MG63 (cell line): ENCODE measurements at regions not wholly inside any gene's neighbourhood (a gene's known extent, or its start where the extent isn't known, plus 50 kb on each side); places are given as distances from the start of the nearest gene placed in this dataset.
"Not testable (repeated sequence)": the region's sequence is repeated elsewhere in the genome, so short reads cannot be mapped to it uniquely, and the experiment has no call there.

ENCODE experiments used
- DNase-seq: peaks from one replicate; pipeline ENCODE4 v3.0.0-alpha.2; 2020
- H3K27me3 ChIP-seq: fragments of 250-450 bp; sonication (Bioruptor Pico); 2 replicates; pipeline ENCODE4 v1.5.1; 2020; ENCODE audit warnings: mild to moderate bottlenecking, moderate library complexity
- H3K36me3 ChIP-seq: fragments of 250-450 bp; sonication (Bioruptor Pico); 2 replicates; pipeline ENCODE4 v1.5.1; 2020; ENCODE audit warnings: mild to moderate bottlenecking, moderate library complexity
- H3K4me3 ChIP-seq: fragments of 250-450 bp; sonication (Bioruptor Pico); 2 replicates; pipeline ENCODE4 v1.5.1; 2020; ENCODE audit warnings: mild to moderate bottlenecking, moderate library complexity
- H3K9me3 ChIP-seq: fragments of 250-450 bp; sonication (Bioruptor Pico); 2 replicates; pipeline ENCODE4 v1.5.1; 2020; ENCODE audit warnings: mild to moderate bottlenecking, moderate library complexity

DNA sequence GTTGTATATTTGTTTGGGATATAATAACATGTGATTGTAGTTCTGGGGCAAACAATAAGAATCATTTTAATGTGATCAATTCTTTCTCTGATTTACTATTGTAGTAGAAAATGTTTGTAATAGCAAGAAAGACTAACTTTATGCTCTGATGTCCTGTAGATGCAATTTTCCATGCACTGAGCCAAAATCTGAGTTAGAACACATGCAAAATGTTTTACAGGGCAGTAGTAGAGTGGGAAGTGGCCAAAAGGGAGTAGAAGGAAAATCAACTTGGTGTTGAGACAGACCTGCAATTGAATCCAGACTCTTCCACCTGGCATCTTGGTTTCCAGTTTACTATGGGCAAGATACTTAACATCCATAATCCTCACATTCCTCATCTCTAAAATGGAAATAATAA lies 93.5 kb upstream of the BMP5 start:
- Histone ChIP-seq H3K27me3 (no peaks in the 10 kb centered on the region), H3K36me3 (no peaks in the 10 kb centered on the region), H3K9me3 (no peaks in the 10 kb centered on the region), H3K4me3 (no peak overlapping the region)
- DNase-seq = no peak

GRCh38 chr6:55964136-55964535 lies 88.7 kb upstream of the BMP5 start:
- no peaks in the 10 kb centered on the region for H3K36me3 ChIP-seq
- no peaks in the 10 kb centered on the region for H3K27me3 ChIP-seq
- no peaks in the 10 kb centered on the region for H3K9me3 ChIP-seq
- DNase-seq = no peak
- no peak overlapping the region for H3K4me3 ChIP-seq

GRCh38 chr6:55963301-55963700 lies 87.9 kb upstream of the BMP5 start:
- Histone ChIP-seq H3K9me3 (no peaks in the 10 kb centered on the region), H3K36me3 (no peaks in the 10 kb centered on the region), H3K4me3 (no peak overlapping the region), H3K27me3 (no peaks in the 10 kb centered on the region)
- peak; percentile 25 for DNase-seq

- Histone ChIP-seq H3K27me3 (no peaks in the 10 kb centered on the region), H3K4me3 (no peak overlapping the region), H3K9me3 (no peaks in the 10 kb centered on the region), H3K36me3 (no peaks in the 10 kb centered on the region)
- no peak for DNase-seq
Observed at GRCh38 chr6:55960344-55960743, 85.0 kb upstream of the BMP5 start.

DNA sequence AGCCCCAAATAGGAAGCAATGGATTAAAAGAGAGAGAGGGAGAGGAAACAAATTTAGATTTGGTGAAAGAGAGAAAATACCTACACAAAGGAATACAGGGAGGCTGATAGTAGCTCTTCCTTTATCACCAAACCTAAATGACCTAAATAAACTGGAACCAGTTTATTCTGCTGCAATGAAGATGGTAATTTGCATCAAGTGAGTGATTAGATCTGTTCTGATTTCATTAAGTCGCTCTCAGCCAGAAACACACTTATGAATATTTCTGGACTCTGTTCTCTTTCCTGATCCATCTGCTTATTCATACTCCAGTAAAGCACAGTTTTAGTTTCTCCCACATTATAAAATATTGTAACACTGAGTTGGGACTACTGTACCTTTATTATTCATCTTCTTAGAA lies 83.4 kb upstream of the BMP5 start:
- H3K36me3 ChIP-seq = no peaks in the 10 kb centered on the region
- no peaks in the 10 kb centered on the region for H3K27me3 ChIP-seq
- DNase-seq = no peak
- H3K4me3 ChIP-seq = no peak overlapping the region
- no peaks in the 10 kb centered on the region for H3K9me3 ChIP-seq

GRCh38 chr6:55957961-55958422 lies 82.6 kb upstream of the BMP5 start:
- DNase-seq = no peak
- Histone ChIP-seq H3K27me3 (no peaks in the 10 kb centered on the region), H3K9me3 (no peaks in the 10 kb centered on the region)

GRCh38 chr6:55955684-55956083 lies 80.3 kb upstream of the BMP5 start:
- no peak overlapping the region for H3K4me3 ChIP-seq
- no peaks in the 10 kb centered on the region for H3K9me3 ChIP-seq
- DNase-seq = no peak
- H3K36me3 ChIP-seq = no peaks in the 10 kb centered on the region
- H3K27me3 ChIP-seq = no peaks in the 10 kb centered on the region

More at GRCh38 chr6:55957961-55958422, 82.6 kb upstream of the BMP5 start:
- Histone ChIP-seq H3K36me3 (no peaks in the 10 kb centered on the region), H3K4me3 (no peak overlapping the region)

GRCh38 chr6:55954436-55954835 lies 79.0 kb upstream of the BMP5 start:
- Histone ChIP-seq H3K9me3 (no peaks in the 10 kb centered on the region), H3K4me3 (no peak overlapping the region), H3K27me3 (no peaks in the 10 kb centered on the region), H3K36me3 (no peaks in the 10 kb centered on the region)
- no peak for DNase-seq

DNA sequence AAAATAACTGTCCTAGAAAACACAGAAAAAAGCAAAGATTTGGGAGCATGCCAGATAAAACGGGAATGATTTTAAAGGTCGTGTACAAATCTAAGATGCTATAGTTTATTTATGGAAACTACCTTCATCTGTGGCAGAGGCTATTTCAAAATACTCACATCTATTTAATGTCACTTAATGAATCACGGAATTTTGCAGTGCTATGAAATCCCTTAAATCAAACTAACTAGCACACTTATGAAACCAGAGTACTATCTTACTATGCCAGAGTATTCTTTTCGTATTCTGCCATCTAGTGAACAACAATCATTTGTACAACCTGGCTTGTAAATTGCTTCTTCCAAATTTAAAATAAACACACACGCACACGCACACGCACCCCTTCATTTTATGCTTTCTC lies 77.9 kb upstream of the BMP5 start:
- Histone ChIP-seq H3K27me3 (no peaks in the 10 kb centered on the region), H3K4me3 (peak overlapping the region; percentile 21; the same call in 1 of the 2 replicates), H3K36me3 (no peaks in the 10 kb centered on the region), H3K9me3 (no peaks in the 10 kb centered on the region)
- no peak for DNase-seq

DNA sequence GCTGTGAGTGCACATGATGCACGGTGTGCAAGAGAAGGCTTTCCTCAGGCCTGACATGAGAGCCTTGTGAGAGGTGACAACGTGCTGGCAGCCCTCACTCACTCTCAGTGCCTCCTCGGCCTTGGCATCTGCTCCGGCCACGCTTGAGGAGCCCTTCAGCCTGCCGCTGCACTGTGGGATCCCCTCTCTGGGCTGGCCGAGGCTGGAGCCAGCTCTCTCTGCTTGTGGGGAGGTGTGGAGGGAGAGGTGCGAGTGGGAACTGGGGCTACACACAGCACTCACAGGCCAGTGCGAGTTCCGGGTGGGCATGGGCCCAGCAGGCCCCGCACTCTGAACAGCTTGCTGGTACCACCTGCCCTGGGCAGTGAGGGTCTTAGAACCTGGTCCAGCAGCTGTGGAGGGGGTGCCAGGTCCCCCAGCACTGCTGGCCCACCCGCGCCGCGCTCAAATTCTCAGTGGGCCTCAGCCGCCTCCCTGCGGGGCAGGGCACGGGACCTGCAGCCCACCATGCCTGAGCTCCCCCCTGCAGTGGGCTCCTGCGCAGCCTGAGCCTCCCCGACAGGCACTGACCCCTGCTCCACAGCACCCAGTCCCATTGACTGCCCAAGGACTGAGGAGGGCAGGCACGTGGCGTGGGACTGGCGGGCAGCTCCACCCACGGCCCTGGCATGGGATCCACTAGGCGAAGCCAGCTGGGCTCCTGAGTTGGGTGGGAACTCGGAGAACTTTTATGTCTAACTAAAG lies 74.9 kb upstream of the BMP5 start:
- Histone ChIP-seq H3K36me3 (no peaks in the 10 kb centered on the region), H3K4me3 (no peak overlapping the region), H3K9me3 (no peaks in the 10 kb centered on the region), H3K27me3 (no peaks in the 10 kb centered on the region)
- DNase-seq = no peak

DNA sequence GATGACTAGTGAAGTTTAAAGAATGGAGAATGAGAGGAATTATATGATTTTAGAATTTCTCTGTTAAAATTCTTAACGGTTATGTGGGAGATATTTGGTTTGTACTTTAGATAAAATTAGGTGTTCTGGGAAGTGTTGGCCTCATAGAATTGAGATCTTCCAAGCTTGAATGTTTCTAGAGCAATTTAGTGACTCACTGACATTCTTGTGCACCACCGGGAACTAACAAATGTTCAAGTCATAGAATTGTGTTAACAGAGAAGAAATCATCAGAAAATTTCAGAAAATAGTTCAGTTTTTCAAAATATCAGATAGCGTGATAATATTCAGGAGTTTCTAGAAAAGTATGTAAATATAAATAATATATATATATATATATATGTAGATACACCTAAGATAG lies 67.9 kb upstream of the BMP5 start:
- DNase-seq = no peak
- Histone ChIP-seq H3K36me3 (no peaks in the 10 kb centered on the region), H3K27me3 (no peaks in the 10 kb centered on the region), H3K9me3 (no peaks in the 10 kb centered on the region), H3K4me3 (no peak overlapping the region)

GRCh38 chr6:55941702-55942101 lies 66.3 kb upstream of the BMP5 start:
- no peak for DNase-seq
- no peaks in the 10 kb centered on the region for H3K9me3 ChIP-seq
- no peak overlapping the region for H3K4me3 ChIP-seq
- H3K27me3 ChIP-seq = no peaks in the 10 kb centered on the region
- H3K36me3 ChIP-seq = no peaks in the 10 kb centered on the region

DNA sequence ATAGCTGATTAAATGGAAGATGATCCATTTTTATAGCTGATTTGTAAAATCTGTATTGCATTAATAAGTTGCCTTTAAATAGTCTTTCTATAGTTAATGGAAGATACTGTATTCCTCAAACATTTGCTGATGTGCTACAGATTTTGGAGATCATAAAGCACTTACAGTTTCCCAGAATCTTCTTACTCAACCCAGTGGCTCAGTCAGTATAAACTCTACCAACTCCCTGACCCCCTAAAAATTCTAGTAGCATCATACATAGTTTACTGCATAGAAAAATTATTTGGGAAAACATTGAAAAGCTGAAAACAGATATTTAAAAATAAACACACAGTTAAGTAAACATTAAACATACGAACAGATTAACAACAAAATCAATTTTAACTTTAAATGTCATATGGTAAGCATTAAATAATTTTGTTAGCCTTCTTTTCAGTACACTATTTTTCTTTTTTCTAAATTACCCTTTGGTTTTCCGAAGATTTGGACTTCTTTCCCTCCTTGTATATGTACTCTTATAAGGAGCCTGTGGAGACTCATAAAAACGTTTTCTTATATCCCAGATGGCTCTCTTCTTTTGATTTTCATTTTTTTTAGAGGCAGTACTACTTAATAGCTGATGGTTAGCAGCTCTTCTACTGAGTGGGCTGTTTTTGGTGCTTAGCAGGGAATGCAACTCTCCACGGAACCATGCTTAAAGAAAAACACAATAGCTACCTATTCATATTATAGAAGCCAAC lies 62.7 kb upstream of the BMP5 start:
- Histone ChIP-seq H3K9me3 (no peaks in the 10 kb centered on the region), H3K36me3 (no peaks in the 10 kb centered on the region), H3K4me3 (no peak overlapping the region), H3K27me3 (no peaks in the 10 kb centered on the region)
- no peak for DNase-seq

DNA sequence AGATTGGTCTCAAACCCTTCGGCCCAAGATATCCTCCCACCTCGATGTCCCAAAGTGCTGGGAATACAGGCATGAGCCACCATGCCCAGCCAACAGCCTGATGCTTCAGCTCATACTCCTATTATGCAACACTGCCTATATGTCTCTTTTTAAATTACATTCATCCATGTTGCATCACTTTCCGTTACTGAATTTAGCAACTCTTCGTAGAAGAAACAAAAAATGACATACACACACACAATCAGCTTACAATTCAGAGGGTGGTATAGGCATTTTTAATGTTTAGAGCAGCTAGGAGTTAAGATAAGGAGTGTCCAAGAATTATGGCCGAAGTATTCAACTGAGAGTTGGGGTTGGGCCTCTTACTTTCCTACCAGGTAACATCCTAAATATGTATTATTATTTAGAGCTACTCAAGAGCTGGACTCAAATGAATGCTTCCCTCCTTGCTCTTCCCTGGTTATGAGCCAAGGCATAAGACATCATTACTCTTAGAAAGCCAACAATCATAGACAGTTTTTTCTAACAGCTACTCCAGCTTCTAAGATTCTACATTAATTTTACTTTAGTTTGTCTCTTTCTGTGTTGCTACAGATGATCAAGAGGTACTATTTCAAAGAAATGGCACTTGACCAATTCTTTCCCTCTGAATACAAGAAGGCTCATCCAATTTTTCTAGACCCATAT lies 62.0 kb upstream of the BMP5 start:
- H3K27me3 ChIP-seq = no peaks in the 10 kb centered on the region
- no peak for DNase-seq
- H3K36me3 ChIP-seq = no peaks in the 10 kb centered on the region
- H3K9me3 ChIP-seq = no peaks in the 10 kb centered on the region
- H3K4me3 ChIP-seq = no peak overlapping the region

DNA sequence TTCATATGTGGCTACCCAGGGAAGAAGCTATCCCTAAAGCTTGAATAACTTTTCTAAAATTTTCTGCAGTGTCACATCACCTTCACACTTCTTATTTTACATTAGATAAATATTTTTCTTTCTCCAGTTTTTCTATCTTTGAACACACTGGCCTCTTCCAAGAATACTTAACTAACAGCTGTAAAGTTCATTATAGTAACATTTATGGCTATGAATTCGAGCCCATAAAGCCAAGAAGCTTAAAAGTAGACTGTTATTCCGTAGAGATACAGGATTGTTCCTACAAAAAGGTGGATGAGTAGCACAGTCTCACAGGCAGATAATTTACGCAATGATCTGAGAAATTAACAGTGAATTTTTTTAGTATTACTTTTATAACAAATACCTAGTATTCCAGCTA lies 55.7 kb upstream of the BMP5 start:
- no peak for DNase-seq
- no peaks in the 10 kb centered on the region for H3K9me3 ChIP-seq
- H3K4me3 ChIP-seq = no peak overlapping the region
- no peaks in the 10 kb centered on the region for H3K27me3 ChIP-seq
- H3K36me3 ChIP-seq = no peaks in the 10 kb centered on the region

GRCh38 chr6:55927713-55928112 lies 52.3 kb upstream of the BMP5 start:
- not testable (repeated sequence) for H3K9me3 ChIP-seq, H3K4me3 ChIP-seq, DNase-seq, H3K27me3 ChIP-seq, H3K36me3 ChIP-seq

DNA sequence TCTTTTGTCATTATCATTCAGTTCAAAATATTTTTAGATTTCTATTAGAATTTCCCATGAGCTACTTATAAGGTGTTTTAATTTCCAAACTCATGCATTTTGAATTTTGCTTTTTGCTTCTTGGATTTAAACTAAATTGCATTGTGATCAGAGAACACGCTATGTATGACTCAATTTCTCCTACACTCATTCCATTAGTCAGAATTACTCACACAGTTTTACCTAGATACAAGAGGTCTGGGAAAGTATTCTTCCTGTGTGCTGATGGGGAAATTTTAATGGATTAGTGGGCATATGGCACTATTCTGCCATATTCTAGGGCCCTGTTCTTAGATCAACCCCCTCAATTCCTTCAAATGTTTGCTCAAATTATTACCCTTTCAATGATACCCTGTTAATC lies 49.9 kb upstream of the BMP5 start:
- DNase-seq = no peak
- H3K4me3 ChIP-seq = no peak overlapping the region
- no peaks in the 10 kb centered on the region for H3K36me3 ChIP-seq
- H3K27me3 ChIP-seq = no peaks in the 10 kb centered on the region
- no peaks in the 10 kb centered on the region for H3K9me3 ChIP-seq
